Neural crest cell (in vitro differentiated cells): ENCODE measurements at regions not wholly inside any gene's neighbourhood (a gene's known extent, or its start where the extent isn't known, plus 50 kb on each side); places are given as distances from the start of the nearest gene placed in this dataset.

Experiments
- DNase-seq: peaks from one replicate; pipeline ENCODE4 v3.0.0; 2021; ENCODE audit warnings: low read depth, mixed read lengths, low spot score
- H3K27ac Mint-ChIP-seq: one replicate; pipeline ENCODE4 v1.8.0; 2021; ENCODE audit warnings: mild to moderate bottlenecking, mixed read lengths; ENCODE audit not compliant: unreplicated experiment
- H3K27me3 Mint-ChIP-seq: 2 replicates; pipeline ENCODE4 v1.8.0; 2021; ENCODE audit warnings: low read depth, mild to moderate bottlenecking, mixed read lengths
- H3K36me3 Mint-ChIP-seq: 2 replicates; pipeline ENCODE4 v1.8.0; 2021; ENCODE audit warnings: low read depth, mild to moderate bottlenecking, mixed read lengths
- H3K4me1 Mint-ChIP-seq: 2 replicates; pipeline ENCODE4 v1.8.0; 2021; ENCODE audit warnings: mixed read lengths
- H3K4me3 Mint-ChIP-seq: one replicate; pipeline ENCODE4 v1.8.0; 2021; ENCODE audit warnings: mild to moderate bottlenecking, mixed read lengths
- H3K9me3 Mint-ChIP-seq: 2 replicates; pipeline ENCODE4 v1.8.0; 2021; ENCODE audit warnings: mixed read lengths
- TF ChIP-seq, protein P1 (sequence below): fragments of 200-600 bp; sonication (generic); conservative IDR thresholded peaks from 2 replicates; pipeline ENCODE4 v1.5.0; 2021; ENCODE audit warnings: antibody characterized with exemption, mild to moderate bottlenecking

DNA sequence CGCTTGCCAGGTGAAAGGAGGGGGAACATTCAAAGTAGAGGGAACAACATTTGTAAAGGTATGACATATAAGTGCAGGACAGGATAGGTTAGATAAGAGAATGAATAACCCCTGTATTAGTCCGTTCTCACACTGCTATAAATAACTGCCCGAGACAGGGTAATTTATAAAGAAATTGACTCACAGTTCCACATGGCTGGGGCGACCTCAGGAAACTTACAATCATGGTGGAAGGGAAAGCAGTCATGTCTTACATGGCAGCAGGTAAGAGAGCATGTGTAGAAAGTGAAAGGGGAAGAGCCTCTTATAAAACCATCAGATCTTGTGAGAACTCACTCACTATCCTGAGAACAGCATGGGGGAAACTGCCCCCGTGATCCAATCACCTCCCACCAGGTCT lies 223.8 kb downstream of the SOX9 start:
- H3K27ac Mint-ChIP-seq = no peak overlapping the region
- peaks cover 18% of the 10 kb centered on the region for H3K4me1 Mint-ChIP-seq
- no peak overlapping the region for H3K4me3 Mint-ChIP-seq
- TF ChIP-seq, protein P1, sequence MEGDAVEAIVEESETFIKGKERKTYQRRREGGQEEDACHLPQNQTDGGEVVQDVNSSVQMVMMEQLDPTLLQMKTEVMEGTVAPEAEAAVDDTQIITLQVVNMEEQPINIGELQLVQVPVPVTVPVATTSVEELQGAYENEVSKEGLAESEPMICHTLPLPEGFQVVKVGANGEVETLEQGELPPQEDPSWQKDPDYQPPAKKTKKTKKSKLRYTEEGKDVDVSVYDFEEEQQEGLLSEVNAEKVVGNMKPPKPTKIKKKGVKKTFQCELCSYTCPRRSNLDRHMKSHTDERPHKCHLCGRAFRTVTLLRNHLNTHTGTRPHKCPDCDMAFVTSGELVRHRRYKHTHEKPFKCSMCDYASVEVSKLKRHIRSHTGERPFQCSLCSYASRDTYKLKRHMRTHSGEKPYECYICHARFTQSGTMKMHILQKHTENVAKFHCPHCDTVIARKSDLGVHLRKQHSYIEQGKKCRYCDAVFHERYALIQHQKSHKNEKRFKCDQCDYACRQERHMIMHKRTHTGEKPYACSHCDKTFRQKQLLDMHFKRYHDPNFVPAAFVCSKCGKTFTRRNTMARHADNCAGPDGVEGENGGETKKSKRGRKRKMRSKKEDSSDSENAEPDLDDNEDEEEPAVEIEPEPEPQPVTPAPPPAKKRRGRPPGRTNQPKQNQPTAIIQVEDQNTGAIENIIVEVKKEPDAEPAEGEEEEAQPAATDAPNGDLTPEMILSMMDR = no peak
- no peaks in the 10 kb centered on the region for H3K9me3 Mint-ChIP-seq
- H3K36me3 Mint-ChIP-seq = no peaks in the 10 kb centered on the region
- H3K27me3 Mint-ChIP-seq = no peaks in the 10 kb centered on the region
- no peak for DNase-seq

DNA sequence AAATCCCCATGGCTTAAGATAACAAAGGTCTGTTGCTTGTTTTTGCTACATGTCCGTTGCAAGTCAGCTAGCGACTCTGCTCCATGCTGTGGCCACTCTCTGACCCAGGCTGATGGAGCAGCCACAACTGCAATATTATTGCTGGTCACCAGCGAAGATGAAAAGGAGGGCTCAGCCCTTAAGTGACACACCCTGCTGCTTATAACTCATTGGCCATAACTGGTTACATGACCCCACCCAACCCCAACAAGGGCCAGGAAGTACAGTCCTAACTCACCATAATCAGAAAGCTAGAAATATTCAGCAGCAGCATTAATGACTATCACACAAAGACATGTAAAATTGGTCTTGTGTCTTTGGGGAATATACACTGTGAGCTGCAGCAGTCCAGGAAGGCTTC lies 224.3 kb downstream of the SOX9 start:
- H3K9me3 Mint-ChIP-seq = no peaks in the 10 kb centered on the region
- peaks cover 18% of the 10 kb centered on the region for H3K4me1 Mint-ChIP-seq
- TF ChIP-seq, protein P1 = no peak
- no peak overlapping the region for H3K27ac Mint-ChIP-seq
- H3K36me3 Mint-ChIP-seq = no peaks in the 10 kb centered on the region
- H3K4me3 Mint-ChIP-seq = no peak overlapping the region
- DNase-seq = no peak
- H3K27me3 Mint-ChIP-seq = no peaks in the 10 kb centered on the region

DNA sequence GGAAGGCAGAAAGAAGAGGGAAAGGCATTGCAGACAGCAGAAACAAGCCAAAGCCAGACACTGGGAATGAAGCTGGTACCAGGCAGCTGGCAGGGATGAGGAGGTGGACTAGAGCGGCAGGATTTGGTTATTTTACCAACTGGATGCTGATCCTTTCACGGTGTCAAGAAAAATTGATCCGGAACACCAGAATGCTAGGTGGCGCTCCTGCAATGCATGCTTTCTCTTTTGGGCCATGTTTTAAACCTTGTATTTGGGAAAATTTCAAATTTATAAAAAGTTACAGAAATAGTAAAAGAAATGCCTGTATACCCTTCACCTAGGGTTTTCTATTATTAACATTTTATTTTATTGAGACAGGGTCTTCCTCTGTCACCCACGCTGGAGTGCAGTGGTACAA lies 224.7 kb downstream of the SOX9 start:
- H3K27me3 Mint-ChIP-seq = no peaks in the 10 kb centered on the region
- H3K9me3 Mint-ChIP-seq = no peaks in the 10 kb centered on the region
- TF ChIP-seq, protein P1 = no peak
- peaks cover 18% of the 10 kb centered on the region for H3K4me1 Mint-ChIP-seq
- DNase-seq = no peak
- no peak overlapping the region for H3K27ac Mint-ChIP-seq
- no peaks in the 10 kb centered on the region for H3K36me3 Mint-ChIP-seq
- H3K4me3 Mint-ChIP-seq = no peak overlapping the region

DNA sequence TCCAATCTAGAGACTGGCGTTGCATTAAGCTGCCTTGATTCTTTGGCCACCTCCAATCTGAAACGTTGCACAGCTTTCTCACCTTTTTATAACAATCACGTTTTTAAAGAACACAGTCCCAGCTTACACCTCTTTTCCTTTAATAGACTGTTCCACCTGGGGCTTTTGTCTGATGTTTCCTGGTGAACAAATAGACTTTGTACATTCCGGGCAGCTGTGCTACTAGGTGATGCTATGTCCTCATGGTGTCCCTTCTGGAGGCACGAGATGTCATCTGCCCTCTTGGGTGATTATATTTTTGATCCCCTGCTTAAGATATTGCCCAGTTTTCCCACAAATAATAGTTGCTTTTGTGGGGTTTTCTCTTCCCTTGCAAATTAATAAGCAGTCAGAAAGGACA lies 225.5 kb downstream of the SOX9 start:
- Mint-ChIP-seq H3K9me3 (no peaks in the 10 kb centered on the region), H3K27ac (no peak overlapping the region), H3K27me3 (no peaks in the 10 kb centered on the region), H3K36me3 (no peaks in the 10 kb centered on the region), H3K4me1 (peaks cover 18% of the 10 kb centered on the region), H3K4me3 (no peak overlapping the region)
- TF ChIP-seq, protein P1 = no peak
- DNase-seq = no peak

DNA sequence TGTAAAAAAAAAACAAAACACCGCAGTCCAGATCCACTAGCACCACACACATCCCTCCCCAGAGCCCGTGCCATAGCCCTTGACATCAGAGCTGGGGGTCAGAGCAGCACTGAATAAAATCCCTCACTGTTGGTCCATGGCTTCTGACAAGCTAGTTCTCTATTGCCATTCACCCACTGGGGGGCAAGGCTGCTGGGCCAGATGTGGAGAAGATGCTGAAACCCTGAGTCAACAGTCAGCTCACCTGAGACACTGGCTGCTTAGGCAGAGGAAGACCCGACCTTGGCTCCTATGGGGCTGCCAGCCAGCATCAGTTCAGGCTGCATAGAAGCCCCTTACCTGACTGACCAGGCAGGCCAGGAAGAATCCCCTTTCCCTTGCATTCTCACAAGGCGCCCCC lies 228.2 kb downstream of the SOX9 start:
- Mint-ChIP-seq H3K9me3 (no peaks in the 10 kb centered on the region), H3K27ac (no peak overlapping the region), H3K4me1 (peaks cover 8% of the 10 kb centered on the region), H3K27me3 (no peaks in the 10 kb centered on the region), H3K36me3 (no peaks in the 10 kb centered on the region), H3K4me3 (no peak overlapping the region)
- DNase-seq = no peak
- TF ChIP-seq, protein P1 = no peak

DNA sequence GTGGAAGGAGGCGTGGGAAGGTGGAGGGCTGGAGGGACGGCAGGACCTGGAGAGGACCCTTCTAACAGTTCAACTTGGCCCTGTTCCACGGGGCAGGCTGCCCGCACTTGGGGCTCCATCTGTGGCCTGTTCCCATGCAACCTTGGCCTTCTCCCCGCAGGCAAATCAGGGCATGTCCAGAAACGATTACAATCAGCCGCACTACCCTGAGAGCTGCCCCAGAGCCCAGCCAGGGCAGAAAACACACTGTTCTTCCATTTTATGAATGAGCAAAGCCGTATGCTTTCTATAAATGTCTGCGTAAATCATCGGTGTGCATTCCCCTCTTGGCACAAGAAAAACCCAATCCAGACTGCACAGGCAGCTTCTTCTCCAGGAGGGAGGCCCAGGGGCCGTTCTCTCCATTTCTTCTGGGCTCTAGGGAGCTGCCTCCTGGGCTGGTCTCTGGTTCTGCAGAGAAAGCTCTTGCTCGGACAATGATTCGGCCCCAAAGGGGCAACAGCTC lies 228.7 kb downstream of the SOX9 start:
- DNase-seq = no peak
- TF ChIP-seq, protein P1 = no peak
- Mint-ChIP-seq H3K4me3 (no peak overlapping the region), H3K27me3 (no peaks in the 10 kb centered on the region), H3K4me1 (peaks cover 8% of the 10 kb centered on the region), H3K36me3 (no peaks in the 10 kb centered on the region), H3K9me3 (no peaks in the 10 kb centered on the region), H3K27ac (no peak overlapping the region)
